ENCODE measurements at regions not wholly inside any gene's neighbourhood (a gene's known extent, or its start where the extent isn't known, plus 50 kb on each side); places are given as distances from the start of the nearest gene placed in this dataset.

DNA sequence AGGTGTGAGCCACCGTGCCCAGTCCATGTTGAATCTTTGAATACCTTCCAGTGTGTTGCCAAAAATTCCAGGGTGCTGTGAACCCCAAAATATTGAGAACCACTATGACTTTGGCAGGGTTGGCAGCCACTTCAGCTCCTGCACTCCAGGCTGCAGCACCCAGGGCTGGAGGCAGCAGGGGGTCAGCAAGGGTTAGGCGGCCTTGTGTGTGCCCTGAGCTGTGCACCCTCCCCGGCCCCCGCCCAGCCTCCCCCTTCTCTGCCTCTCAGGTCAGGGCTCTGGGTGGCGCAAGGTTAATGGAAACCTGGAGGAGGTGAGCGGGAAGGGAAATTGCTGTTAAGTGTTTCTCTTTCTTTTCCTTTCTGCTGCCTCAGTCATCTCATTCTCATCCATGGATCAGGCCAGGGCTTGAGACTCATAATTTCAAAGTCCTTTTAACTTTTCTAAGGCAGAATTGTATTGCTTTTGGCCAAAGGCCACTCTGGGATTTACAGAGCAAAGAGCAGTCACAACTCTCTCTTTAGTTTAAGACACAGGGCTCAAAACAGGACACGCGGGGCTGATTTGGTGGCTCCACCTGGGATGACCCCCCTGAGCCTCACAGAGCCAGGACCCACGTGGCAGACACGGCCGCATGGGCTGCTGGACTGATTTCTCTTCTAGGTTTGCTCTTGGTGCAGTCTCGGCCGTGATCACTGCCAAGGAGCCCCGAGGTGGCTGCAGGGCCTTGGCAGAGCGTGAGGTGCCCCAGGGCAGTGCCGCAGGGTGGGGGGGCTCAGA is 212.3 kb downstream of the PTPRU start:
- TF ChIP-seq, protein P1, sequence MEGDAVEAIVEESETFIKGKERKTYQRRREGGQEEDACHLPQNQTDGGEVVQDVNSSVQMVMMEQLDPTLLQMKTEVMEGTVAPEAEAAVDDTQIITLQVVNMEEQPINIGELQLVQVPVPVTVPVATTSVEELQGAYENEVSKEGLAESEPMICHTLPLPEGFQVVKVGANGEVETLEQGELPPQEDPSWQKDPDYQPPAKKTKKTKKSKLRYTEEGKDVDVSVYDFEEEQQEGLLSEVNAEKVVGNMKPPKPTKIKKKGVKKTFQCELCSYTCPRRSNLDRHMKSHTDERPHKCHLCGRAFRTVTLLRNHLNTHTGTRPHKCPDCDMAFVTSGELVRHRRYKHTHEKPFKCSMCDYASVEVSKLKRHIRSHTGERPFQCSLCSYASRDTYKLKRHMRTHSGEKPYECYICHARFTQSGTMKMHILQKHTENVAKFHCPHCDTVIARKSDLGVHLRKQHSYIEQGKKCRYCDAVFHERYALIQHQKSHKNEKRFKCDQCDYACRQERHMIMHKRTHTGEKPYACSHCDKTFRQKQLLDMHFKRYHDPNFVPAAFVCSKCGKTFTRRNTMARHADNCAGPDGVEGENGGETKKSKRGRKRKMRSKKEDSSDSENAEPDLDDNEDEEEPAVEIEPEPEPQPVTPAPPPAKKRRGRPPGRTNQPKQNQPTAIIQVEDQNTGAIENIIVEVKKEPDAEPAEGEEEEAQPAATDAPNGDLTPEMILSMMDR (IDR thresholded peaks at IDR 0.05 in 4 of 5, conservative IDR thresholded peaks at IDR 0.05 in 1 of 5), result no peak
- TF ChIP-seq POLR2A (IDR thresholded peaks at IDR 0.05), result no peak

Data from gastrocnemius medialis (tissue), 4 donors.